ENCODE measurements at regions not wholly inside any gene's neighbourhood (a gene's known extent, or its start where the extent isn't known, plus 50 kb on each side); places are given as distances from the start of the nearest gene placed in this dataset.
A peak's percentile ranks its signal among the peaks of the same experiment; 100 is the strongest.
"Not testable (repeated sequence)": the region's sequence is repeated elsewhere in the genome, so short reads cannot be mapped to it uniquely, and the experiment has no call there.

DNA sequence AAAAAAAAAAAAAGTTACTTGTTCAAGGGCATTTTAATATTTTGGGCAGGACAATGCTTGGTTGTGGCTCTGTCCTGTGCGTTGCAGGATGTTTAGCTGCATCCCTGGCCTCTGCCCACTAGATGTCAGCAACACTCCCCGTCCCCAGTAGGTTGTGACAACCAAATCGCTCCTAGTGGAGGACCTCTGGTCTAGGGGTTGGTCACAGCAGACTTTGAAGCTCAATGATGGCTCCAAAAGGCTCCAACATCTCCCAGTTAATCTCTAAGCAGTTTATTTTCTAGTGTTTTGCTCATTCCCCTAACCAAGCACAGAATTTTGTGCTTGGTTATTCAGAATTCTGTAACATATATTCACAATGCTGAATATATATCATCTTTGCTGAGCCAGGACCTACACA lies 67.0 kb downstream of the CHRNA1 start:
- DNase-seq (ENCODE audit: low read depth in 2 of 2) = peak; percentile 38 to 51

DNA sequence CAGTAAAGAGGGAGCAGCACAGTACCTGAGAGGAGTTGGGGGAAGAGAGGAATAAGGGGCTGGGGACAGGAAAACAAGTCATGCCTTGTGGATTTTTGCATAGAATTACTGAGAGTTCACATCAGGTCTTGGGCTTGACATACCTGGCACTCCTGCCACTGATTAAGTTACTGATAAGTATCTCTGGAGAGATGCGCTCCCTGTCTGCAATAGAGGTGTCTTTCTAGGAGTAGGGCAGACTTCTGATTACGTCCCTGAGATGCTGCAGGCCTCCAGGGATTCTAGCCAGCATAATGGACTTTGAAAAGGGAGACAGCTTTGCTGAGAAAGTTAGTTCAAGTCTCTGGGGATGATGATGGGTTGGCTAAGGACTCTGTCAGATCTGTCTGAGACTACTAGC lies 69.4 kb downstream of the CHRNA1 start:
- DNase-seq (ENCODE audit: low read depth in 2 of 2) = no peak

DNA sequence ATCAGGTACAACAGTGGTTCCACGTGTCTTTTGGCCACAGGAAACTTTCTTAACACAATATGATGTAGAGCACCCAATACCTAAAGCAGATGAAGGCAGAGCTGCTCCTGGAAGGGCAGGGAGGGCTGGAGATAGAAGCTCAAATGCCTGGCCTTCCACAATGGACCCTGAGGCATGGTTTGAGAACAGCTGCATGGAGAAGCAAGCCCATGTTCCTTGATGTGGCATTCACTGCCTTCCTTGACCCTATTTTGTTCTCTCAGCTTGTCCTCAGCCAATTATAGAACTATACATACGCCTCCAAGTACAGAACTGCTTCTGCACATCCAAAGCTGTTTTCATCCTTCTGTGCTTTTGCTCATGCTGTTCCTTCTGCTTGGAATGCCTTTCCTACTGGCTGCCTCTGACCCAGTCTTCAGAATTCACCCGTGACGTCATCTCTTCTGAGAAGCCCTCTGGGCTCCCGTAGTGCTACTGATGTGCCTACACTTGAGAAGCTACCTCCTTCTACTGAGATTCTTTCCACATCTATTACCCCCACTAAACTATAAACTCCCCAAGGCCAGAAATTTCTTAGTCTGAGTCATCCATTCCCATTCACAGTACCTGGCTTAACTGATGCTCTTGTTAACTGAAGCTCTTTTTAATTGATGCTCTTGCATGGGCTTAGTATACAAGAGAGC lies 69.9 kb downstream of the CHRNA1 start:
- DNase-seq (ENCODE audit: low read depth in 2 of 2) = no peak

DNA sequence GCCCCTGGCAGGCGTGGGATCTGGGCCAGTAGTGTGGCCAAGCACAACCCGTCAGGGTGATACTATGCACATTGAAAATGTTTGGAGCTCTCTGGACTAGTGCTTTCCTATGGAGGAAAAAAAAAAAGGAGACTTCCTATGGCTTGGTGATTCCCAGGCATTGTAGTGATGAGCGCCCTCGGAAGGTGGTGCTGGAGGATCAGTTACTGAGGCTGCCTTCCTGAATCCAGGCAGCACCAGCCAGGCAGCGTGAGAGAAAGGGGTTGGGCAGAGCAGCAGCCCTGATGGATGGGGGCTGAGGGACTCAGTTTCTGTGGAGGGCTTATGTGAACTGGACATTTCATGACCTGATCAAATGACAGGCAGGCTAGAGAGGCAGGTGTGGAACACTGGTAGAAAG lies 70.9 kb downstream of the CHRNA1 start:
- DNase-seq (ENCODE audit: low read depth in 2 of 2) = no peak

DNA sequence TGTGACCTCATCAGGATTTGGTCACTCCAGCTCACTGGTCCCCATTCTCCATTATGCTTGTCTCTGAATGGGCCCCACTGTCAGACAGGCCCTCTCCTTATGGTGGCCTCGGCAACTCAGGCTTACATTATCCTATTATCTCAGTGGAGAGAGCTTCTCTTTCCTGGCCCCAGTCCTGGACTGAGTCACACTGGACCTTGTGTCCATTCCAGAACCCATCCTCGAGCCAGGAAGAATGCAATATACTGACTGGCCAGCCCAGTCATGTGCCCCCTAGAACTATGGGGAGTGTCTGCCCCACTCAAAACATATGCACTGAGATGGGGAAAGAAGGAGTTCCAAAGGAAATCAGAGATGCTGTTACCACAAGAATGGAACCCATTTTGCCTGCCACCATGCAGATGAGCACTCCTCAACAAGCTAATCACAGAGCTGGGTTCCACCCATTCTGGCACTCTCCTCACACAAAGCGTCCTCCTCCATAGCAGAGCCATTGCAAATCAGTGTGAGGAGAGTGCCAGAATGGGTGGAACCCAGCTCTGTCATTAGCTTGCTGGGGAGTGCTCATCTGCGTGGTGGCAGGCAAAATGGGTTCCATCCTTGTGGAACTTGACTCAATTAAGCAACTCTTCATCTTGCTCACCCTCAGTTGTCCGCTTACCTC lies 71.9 kb downstream of the CHRNA1 start:
- no peak for DNase-seq (ENCODE audit: low read depth in 2 of 2)

DNA sequence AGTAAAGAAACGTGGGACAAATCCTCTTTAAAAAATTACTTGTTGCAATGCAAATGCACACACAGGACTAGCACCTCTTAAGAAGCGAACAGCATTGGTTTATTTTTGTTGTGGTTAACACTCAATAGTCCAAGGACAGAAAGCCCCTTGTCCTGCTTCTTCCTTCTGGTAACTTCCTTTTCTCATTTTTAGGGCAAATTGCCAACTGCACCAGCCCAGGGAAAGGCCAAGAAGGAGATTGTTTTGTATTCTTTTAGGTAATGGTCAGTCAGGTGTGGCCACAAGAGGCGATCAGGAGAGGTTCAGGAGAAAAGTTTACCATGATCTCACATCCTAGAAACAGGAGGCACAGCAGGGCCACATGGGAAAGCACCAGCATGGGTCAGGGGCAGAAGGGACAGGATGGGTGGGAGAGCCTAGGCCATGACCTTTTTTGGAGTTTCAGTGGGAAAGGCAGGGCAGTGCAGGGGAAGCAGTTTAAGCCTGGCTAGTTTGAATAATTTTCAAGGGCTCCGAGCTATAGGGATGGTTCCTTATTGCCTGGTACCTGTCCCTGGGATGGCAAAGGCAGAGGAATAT lies 73.0 kb downstream of the CHRNA1 start:
- DNase-seq (ENCODE audit: low read depth in 2 of 2) = no peak

DNA sequence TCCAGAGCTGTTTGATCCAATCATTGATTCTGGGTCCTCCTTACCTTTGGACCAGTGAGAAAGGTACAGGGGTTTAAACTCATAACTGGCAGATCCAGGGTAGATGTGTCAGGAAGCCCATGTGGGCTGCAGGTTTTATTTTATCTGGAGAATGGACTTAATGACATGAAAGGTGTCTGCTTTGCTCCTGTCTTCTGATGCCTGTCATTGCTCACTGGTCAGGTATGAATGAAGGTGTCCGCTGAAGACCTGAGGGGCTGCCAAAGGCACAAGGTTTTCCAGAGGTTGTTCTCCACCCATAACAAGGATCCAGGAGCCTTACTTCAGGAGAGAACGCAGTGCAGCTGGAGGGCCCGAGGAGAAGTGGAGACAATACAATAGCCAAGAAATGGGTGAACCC lies 74.2 kb downstream of the CHRNA1 start:
- DNase-seq (ENCODE audit: low read depth in 2 of 2) = no peak

DNA sequence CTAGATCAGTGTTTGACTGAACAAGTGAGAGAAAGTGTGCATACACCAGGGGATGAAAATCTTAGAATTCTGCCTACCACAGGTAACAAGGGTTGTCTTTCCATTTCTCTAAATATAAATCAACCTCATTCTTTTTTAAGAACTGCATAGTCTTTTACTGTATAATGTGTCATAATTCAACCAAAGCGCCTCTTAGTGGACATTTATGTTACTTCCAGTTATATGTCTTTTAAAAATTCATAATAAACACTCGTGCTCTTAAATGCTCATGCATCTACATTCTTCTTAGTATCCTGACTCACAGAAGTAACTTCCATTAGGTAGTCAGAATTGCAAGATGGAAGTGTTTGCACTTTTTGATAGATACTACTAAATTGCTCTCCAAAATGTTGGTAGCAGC lies 76.2 kb downstream of the CHRNA1 start:
- DNase-seq (ENCODE audit: low read depth in 2 of 2) = no peak

DNA sequence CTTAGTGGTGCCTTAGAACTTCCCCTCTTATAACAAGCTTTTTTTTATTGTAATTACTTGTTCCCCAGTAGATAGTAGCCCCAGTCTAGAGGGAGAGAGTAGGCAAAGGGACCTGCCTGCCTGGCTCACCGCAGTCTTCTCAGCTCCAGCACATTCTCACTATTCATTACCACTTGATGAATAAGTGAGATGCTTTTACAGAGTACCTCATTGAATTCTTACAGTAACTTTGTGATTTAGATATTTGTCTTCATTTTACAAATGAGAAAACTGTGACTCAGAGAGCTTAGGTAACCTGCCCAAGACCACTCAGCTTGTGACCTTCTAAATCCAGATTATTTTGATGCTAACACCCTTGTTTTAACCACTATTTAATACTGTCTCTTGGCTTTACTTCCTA lies 77.8 kb downstream of the CHRNA1 start:
- DNase-seq (ENCODE audit: low read depth in 2 of 2) = no peak

DNA sequence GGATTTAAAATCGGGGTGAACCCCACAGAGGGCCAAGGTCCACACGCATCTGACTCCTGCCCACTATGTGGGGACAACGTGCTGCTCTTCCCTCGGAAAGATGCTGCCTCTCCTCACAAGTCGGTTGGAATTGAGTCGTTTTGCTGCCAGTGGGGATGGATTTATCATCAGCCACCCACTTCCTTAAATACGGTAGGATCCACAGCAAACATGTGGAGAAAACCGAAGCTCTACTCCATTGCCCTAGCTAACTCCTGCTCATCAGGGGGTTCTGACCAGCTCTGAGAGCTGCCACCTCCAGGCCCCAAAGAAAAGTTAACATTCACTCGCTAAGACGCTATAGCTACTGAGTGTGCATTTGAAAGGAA lies 80.9 kb downstream of the CHRNA1 start:
- no peak for DNase-seq (ENCODE audit: low read depth in 2 of 2)

DNA sequence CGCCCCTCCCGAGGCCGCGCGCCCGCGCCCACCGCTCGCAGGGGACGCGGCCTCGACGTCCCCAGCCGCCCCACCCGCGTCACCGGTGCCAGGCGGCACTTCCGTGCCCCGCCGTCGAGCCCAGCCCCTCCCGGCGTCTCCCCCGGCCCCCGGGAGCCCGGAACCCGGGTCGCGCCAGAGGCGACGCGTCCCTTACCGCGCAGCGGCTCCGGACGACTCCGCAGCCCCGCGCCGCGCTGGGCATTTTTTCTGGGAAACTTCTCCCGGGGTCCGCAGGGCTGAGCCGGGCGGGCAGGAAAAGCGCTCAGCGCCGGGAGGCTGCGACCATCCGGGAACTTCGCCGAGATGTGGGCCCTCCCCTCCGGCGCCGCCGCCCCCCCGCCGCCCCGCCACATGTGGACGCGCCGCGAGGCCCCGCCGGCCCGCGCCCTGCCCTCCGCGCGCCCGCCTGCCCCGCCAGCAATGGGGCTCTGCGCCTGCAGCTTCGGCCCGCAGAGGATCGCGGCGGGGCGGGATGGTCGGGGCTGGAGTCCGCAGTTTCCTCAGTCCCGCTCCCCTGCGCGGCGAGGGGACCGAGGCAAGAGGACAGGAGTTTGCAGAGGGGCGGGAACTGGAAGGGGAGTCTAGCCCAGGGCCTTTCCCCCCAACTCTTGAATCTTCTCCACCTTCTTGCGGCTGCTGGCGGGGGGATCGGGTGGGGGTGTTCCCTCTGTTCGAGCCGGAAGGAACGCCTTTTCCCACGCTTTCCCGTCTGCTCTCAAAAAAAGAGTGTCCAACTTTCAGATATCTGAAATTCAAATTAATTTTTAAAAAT lies 81.5 kb downstream of the CHRNA1 start:
- DNase-seq (ENCODE audit: low read depth in 2 of 2) = no peak

DNA sequence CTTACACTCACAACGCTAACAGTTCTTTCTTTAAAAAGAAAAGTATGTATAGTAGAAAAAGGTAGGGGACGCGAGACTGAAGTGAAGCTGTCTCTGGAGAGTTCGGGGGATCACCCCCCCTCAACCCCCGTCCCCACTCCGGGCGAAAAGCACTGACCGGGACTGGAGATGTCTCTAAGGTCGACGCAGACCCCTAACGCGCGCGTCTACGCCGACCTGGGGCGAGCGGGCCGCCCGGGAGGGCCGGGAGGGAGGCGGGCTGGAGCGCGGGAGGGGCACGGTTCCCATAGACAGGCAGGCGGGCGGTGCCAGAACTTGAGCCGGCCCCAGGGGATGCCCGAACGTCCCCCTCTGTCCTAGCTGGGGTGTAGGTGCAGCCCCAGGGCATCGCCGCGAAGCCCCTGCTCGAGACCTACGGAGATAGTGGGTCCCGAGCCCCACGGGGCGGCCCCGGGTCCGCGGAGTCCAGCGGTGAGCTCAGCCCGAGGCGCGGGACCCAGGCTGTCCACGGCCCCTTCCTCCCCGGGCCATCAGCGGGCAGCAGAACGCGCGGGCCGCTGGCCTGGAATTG lies 82.2 kb downstream of the CHRNA1 start:
- no peak for DNase-seq (ENCODE audit: low read depth in 2 of 2)

DNA sequence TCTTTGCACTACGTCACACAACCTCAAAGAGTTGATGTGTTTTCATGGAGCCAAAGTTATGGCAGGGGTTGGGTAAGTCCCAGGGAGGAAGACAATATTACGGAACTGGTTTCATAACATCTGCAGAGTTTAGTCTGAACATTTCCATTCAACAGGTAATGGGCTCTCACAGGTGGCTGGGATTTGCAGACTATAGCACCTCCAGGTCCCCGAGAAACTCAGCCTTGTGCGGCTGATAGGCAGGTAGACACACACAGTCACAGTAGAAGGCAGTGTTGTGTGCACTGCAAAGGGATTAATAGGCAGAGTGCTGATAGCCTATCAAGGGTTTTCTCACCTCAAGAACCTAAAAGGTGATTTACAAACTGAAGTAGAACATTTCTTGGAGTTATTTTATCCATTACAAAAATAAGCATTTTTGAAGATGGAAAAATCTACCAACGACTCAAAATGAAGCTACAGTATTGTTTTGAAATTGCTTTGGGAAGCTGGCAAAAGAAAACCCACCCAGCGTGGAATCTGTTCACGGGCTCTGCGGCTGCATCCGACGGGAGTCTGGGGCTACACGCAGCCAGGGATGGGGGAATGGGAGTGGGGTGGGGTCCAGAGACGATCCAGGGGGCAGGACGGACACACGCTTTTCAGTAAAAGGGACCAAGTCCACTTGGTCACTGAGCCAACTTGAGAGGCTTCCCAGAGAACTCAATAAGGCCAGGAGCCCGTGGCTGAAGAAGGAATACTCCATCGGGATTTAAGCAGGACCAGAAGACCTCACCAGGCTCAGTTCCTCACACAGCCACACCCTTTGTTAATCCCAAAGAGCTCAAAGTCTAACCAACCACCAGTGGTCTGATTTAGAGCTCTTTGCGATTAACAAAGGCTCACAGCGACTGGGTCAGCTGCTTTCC lies 82.9 kb downstream of the CHRNA1 start:
- no peak for DNase-seq (ENCODE audit: low read depth in 2 of 2)

DNA sequence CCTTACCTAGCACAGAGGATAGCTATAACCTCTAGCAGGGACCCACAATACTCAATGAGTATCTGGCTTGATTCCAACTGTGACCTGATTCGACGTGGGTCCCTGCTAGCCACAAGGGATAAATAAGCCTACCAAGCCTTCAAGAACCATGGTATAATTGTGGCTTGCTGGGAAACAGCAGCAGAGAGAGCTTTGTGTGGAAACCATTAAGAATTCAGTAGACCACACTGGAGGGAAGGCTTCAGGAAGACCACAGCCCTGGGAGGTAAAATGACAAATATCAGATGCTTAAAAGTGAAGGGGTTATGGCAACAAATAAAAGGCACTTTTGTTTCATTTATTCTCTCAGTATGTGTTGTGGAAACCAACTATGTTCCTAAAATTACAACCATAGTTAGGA lies 82.6 kb upstream of the WIPF1 start:
- DNase-seq (ENCODE audit: low read depth in 2 of 2) = no peak

DNA sequence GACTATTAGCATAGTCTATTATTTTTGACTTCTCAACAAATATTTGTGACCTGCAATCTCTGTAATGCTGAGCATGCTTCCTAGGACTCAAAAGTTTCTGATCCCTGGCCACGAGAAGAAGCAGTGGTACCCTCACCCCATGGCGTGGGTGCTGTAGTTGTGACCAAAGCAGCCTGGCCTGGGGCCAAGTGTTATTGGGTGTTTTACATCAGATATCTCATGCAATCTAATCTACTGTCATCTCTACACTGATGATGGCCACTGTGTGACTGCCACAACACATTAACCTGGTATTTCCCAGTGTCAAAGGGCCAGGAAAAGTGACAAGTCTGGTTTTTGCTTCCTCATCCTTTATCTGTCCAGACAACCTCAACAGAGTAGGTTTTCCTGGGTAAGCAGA lies 80.8 kb upstream of the WIPF1 start:
- DNase-seq (ENCODE audit: low read depth in 2 of 2) = no peak

DNA sequence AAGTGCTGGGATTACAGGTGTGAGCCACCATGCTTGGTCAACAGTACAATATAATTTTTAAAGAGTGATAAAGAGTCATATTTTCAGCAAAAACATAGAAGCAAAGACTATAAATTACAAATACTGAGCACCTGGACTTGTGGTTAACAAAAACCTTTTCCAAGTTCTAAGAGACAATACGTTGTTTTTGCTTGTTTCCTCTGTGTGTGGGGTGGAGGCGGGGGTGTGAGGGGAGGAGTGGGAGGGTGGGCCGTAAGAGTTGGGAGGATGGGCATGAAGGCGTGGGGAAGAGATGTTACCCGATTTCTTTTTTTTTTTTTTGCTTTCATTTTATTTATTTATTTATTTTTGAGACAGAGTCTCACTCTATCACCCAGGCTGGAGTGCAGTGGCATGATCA lies 78.0 kb upstream of the WIPF1 start:
- DNase-seq (ENCODE audit: low read depth in 2 of 2) = no peak

DNA sequence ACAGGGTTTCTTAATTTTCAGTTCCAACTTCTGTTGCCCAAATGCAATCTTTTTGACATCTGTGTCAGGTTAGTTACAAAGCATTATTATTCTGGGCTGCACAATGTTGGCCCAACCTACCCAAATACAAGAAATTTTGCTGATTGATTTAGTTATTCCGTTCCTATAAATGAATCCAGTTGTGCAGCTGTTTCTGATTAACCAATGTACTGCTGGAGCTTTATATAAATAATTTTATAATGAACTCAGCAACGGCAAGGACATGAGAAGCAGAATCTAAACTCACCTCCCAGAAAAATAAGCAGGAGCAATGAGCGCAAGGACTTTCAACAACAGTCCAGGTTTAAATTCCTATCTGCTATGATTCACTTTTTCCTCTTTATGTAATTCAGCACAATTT lies 76.3 kb upstream of the WIPF1 start:
- DNase-seq (ENCODE audit: low read depth in 2 of 2) = no peak

DNA sequence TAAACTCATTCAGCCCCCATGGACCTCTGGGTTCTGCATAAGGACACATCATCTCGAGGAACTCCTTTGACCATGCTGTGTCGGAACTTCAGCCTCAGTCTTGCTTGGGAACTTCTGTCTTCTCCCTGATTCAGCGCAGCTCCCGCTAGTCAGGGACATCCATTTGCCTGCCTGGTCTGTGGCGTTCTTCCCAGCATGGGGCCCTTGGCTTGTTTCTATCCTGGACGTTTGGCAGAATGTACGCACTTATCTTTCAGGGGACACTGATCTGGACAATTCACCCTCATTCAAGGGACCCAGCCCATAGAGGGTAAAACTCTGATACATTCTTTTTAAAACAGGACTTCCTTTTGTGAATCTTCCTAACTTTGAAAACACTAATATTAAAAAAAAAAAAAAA lies 75.8 kb upstream of the WIPF1 start:
- DNase-seq (ENCODE audit: low read depth in 2 of 2) = no peak

DNA sequence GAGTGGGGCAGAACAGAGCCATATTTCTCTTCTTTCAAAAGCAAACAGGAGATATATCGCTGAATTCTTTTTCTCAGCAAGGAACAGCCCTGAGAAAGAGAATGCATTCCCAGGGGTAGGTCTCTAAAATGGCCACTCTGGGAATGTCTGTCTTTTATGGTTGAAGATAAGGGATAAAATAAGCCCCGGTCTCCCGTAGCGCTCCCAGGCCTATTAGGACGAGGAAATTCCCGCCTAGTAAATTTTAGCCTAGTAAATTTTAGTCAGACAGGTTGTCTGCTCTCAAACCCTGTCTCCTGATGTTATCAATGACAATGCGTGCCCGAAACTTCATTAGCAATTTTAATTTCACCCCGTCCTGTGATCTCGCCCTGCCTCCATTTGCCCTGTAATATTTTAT lies 73.9 kb upstream of the WIPF1 start:
- not testable (repeated sequence) for DNase-seq (ENCODE audit: low read depth in 2 of 2)

DNA sequence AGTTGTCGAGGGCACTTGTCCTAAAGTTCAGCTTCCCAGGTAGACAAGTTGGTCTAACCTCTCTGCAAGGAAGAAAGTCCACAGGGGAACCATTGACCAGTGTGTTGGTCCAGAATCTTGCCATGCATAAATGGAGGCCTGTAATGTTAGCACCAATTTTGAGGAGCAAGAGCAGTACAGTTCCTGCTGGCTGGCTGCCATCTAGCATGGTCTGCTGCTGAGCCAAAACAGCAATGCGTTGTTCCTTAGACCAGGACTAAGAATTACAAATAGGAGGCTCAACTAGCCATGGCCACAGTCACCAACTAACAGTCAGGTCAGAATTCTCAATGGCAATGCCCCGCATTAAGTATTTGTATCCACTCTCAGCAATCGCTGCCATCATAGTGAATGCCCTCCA lies 72.8 kb upstream of the WIPF1 start:
- no peak for DNase-seq (ENCODE audit: low read depth in 2 of 2)

DNA sequence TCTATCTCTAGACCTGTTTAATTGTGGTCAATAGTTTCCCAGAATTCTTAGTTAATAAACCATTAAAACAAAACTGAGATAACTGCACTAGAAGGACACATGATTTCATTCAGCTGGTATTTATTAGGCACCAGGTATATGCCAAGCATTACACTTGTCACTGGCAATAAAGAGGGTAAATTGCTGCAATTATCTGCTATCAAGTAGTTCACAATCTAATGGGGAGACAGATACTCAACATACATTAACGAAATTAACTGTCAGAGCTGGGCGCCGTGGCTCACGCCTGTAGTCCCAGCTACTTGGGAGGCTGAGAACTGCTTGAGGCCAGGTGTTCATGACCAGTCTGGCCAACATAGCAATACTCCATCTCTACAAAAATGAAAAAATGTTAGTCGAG lies 71.7 kb upstream of the WIPF1 start:
- no peak for DNase-seq (ENCODE audit: low read depth in 2 of 2)

Measured in activated CD4-positive, alpha-beta T cell treated with anti-CD3 and anti-CD28 coated beads for 24 hours (primary cell).